Retina (tissue), 1 donor: ENCODE measurements at regions not wholly inside any gene's neighbourhood (a gene's known extent, or its start where the extent isn't known, plus 50 kb on each side); places are given as distances from the start of the nearest gene placed in this dataset.
"Not testable (repeated sequence)": the region's sequence is repeated elsewhere in the genome, so short reads cannot be mapped to it uniquely, and the experiment has no call there.

Experiments
- DNase-seq: peaks from one replicate; pipeline ENCODE4 v3.0.0-alpha.2; 2016

- DNase-seq: no peak
Measured at GRCh38 chr6:85936916-85937315, 294.2 kb upstream of the SYNCRIP start.

GRCh38 chr6:85923013-85923430 lies 280.3 kb upstream of the SYNCRIP start:
- peak; percentile 67 for DNase-seq

- DNase-seq: peak; percentile 41
Measured at GRCh38 chr6:85920782-85921181, 278.1 kb upstream of the SYNCRIP start.

- DNase-seq: no peak
Measured at GRCh38 chr6:85917522-85917921, 274.8 kb upstream of the SYNCRIP start.

GRCh38 chr6:85913001-85913400 lies 270.3 kb upstream of the SYNCRIP start:
- DNase-seq: no peak

- no peak for DNase-seq
Measured at GRCh38 chr6:85912582-85912981, 269.9 kb upstream of the SYNCRIP start.

GRCh38 chr6:85911067-85911466 lies 268.4 kb upstream of the SYNCRIP start:
- DNase-seq: no peak

- not testable (repeated sequence) for DNase-seq
Measured at GRCh38 chr6:85908120-85908519, 265.4 kb upstream of the SYNCRIP start.

GRCh38 chr6:85892346-85892745 lies 249.7 kb upstream of the SYNCRIP start:
- DNase-seq: no peak

GRCh38 chr6:85887461-85887860 lies 244.8 kb upstream of the SYNCRIP start:
- no peak for DNase-seq

GRCh38 chr6:85868685-85869084 lies 226.0 kb upstream of the SYNCRIP start:
- DNase-seq: no peak

- DNase-seq: no peak
Measured at GRCh38 chr6:85867595-85867994, 224.9 kb upstream of the SYNCRIP start.

GRCh38 chr6:85866758-85867401 lies 224.2 kb upstream of the SYNCRIP start:
- DNase-seq: peak; percentile 3

- DNase-seq: no peak
Measured at GRCh38 chr6:85866370-85866730, 223.7 kb upstream of the SYNCRIP start.

- DNase-seq: peak; percentile 34
Measured at GRCh38 chr6:85865420-85866369, 223.0 kb upstream of the SYNCRIP start.

GRCh38 chr6:85864453-85865401 lies 222.0 kb upstream of the SYNCRIP start:
- DNase-seq: peak; percentile 6

GRCh38 chr6:85856235-85856634 lies 213.5 kb upstream of the SYNCRIP start:
- DNase-seq: no peak

- DNase-seq: not testable (repeated sequence)
Measured at GRCh38 chr6:85838351-85839119, 195.8 kb upstream of the SYNCRIP start.

- DNase-seq: no peak
Measured at GRCh38 chr6:85828973-85829372, 186.3 kb upstream of the SYNCRIP start.

- DNase-seq: no peak
Measured at GRCh38 chr6:85826997-85827396, 184.3 kb upstream of the SYNCRIP start.

- DNase-seq: no peak
Measured at GRCh38 chr6:85824329-85824728, 181.6 kb upstream of the SYNCRIP start.

GRCh38 chr6:85810558-85810957 lies 167.9 kb upstream of the SYNCRIP start:
- no peak for DNase-seq
